ENCODE measurements at regions not wholly inside any gene's neighbourhood (a gene's known extent, or its start where the extent isn't known, plus 50 kb on each side); places are given as distances from the start of the nearest gene placed in this dataset.

DNA sequence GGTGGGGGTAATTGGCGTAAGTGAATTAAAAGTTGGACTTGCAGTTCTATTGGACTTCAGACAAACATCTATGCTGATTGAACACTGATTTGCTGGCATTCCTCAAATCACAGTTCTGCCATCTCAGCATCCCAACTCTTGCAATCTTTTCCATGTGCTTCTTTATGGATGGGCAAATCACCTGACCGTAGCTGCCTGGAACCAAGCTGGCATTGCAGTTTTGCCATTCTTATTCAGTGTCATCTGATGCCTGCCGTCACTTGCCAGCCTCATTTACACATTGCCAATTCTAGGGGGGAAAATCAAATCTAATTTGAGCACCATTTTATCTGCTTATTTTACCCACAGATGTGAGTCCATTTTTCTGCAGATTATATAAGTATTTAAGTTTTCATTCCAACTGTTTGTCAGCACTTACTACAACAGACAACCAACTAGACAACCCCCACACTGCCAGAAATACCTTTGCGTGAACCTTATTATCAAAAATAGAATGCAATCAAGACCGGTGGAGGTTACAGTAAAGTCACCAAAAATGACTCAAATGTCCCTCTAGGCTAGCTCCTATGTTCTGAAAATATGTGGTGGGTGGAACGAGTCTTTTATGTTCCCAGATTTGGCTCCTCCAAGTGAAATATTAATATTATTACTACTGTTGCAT, 172.3 kb upstream of the CTBP2 start:
- no peaks in the 10 kb centered on the region for H4K20me1 ChIP-seq (ENCODE audit: insufficient read depth)
- H3K9ac ChIP-seq (ENCODE audit: low read length) = no peak overlapping the region
- ChIA-PET POLR2A (no interaction called here), RAD21 (ENCODE audit: low non-redundant PET in 1 of 2, low total read pairs in 2 of 2, uncharacterized antibody in 2 of 2, unreplicated experiment in 2 of 2) (no interaction called here), CTCF (interaction anchor here (2.0 kb wide), 1 partner anchor 10 kb away, joined by 5 read pairs; no protein-coding TSS in a partner anchor)
- no TSS peak for BruUV-seq (replicated peaks)
- H3K9me3 ChIP-seq (ENCODE audit: control insufficient read depth in 1 of 2, insufficient read depth in 1 of 2, low read depth in 1 of 2, low read length in 2 of 2) = no peaks in the 10 kb centered on the region
- no peaks in the 10 kb centered on the region for H3K36me3 ChIP-seq (ENCODE audit: control insufficient read depth in 1 of 2, insufficient read depth in 2 of 2, low read length in 2 of 2)
- no peaks in the 10 kb centered on the region for H3K79me2 ChIP-seq (ENCODE audit: insufficient read depth, low read length)
- DNase-seq (ENCODE audit: low read depth, low spot score) (no peak), ATAC-seq (no peak)
- H3K27ac ChIP-seq (ENCODE audit: low read depth, low read length) = no peak overlapping the region
- H3K9me2 ChIP-seq (ENCODE audit: insufficient read depth) = 0 out of 2 replicates have a peak, but pooled peaks cover 5% of the 10 kb centered on the region
- TF ChIP-seq SIN3A (IDR thresholded peaks at IDR 0.05; ENCODE audit: low read depth) = no peak
- no peak for TF ChIP-seq YY1 (IDR thresholded peaks at IDR 0.05; ENCODE audit: extremely low read depth, insufficient replicate concordance, low read depth, low read length)
- no peak for TF ChIP-seq CBX3 (IDR thresholded peaks at IDR 0.05; ENCODE audit: low read depth)
- TF ChIP-seq EZH2phosphoT487 (IDR thresholded peaks at IDR 0.05; ENCODE audit: borderline replicate concordance) = no peak
- no peak for TF ChIP-seq JUND (IDR thresholded peaks at IDR 0.05)
- TF ChIP-seq, protein P1, sequence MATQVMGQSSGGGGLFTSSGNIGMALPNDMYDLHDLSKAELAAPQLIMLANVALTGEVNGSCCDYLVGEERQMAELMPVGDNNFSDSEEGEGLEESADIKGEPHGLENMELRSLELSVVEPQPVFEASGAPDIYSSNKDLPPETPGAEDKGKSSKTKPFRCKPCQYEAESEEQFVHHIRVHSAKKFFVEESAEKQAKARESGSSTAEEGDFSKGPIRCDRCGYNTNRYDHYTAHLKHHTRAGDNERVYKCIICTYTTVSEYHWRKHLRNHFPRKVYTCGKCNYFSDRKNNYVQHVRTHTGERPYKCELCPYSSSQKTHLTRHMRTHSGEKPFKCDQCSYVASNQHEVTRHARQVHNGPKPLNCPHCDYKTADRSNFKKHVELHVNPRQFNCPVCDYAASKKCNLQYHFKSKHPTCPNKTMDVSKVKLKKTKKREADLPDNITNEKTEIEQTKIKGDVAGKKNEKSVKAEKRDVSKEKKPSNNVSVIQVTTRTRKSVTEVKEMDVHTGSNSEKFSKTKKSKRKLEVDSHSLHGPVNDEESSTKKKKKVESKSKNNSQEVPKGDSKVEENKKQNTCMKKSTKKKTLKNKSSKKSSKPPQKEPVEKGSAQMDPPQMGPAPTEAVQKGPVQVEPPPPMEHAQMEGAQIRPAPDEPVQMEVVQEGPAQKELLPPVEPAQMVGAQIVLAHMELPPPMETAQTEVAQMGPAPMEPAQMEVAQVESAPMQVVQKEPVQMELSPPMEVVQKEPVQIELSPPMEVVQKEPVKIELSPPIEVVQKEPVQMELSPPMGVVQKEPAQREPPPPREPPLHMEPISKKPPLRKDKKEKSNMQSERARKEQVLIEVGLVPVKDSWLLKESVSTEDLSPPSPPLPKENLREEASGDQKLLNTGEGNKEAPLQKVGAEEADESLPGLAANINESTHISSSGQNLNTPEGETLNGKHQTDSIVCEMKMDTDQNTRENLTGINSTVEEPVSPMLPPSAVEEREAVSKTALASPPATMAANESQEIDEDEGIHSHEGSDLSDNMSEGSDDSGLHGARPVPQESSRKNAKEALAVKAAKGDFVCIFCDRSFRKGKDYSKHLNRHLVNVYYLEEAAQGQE (IDR thresholded peaks at IDR 0.05; ENCODE audit: low read depth) = no peak
- H3K27me3 ChIP-seq (ENCODE audit: insufficient read depth, low read length) = no peaks in the 10 kb centered on the region; the same call in 1 of the 2 replicates
- H3K4me2 ChIP-seq (ENCODE audit: low read length) = no peak overlapping the region
- no peak overlapping the region for H2AFZ ChIP-seq (ENCODE audit: low read depth, low read length, poor library complexity, severe bottlenecking)
- no peaks in the 10 kb centered on the region for H3K4me1 ChIP-seq (ENCODE audit: control insufficient read depth in 1 of 2, insufficient read depth in 2 of 2, low read length in 2 of 2)
- intact Hi-C loops (cut with micrococcal nuclease) = no loop called here
- no peak overlapping the region for H3K4me3 ChIP-seq (replicated peaks in 1 of 2; ENCODE audit: low read depth in 1 of 2, low read length in 2 of 2)

Measured in HCT116 (cell line).